ENCODE measurements at regions not wholly inside any gene's neighbourhood (a gene's known extent, or its start where the extent isn't known, plus 50 kb on each side); places are given as distances from the start of the nearest gene placed in this dataset.

DNA sequence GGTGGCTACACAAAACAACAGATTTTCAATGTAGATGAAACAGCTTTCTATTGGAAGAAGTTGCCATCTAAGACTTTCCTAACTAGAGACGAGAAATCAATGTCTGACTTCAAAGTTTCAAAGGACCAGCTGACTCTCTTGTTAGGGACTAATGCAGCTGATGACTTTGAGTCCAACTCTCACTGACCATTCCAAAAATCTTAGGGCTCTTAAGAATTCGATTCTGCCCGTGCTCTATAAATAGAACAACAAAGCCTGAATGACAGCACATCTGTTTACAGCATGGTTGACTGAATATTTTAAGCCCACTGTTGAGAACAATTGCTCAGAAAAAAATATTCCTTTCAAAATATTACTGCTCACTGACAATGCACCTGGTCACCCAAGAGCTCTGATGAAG lies 202.4 kb upstream of the PRICKLE2 start:
- no peaks in the 10 kb centered on the region for H3K36me3 ChIP-seq (ENCODE audit: control insufficient read depth in 2 of 3, insufficient read depth in 3 of 3, low read length in 3 of 3)
- FAIRE-seq, result no peak
- H3K4me1 ChIP-seq (ENCODE audit: control insufficient read depth in 2 of 3, insufficient read depth in 2 of 3, low read depth in 1 of 3, low read length in 3 of 3), result no peaks in the 10 kb centered on the region
- no peak overlapping the region for H3K4me3 ChIP-seq (ENCODE audit: low read length in 3 of 3)
- no peak for DNase-seq
- TF ChIP-seq CTCF (IDR thresholded peaks at IDR 0.05; ENCODE audit: borderline replicate concordance, extremely low read depth, insufficient read depth), result no peak
- H3K9ac ChIP-seq (ENCODE audit: low read length in 3 of 3), result no peak overlapping the region
- H3K27ac ChIP-seq (ENCODE audit: low read depth in 2 of 2, low read length in 2 of 2), result no peak overlapping the region
- H3K9me3 ChIP-seq (ENCODE audit: control insufficient read depth in 2 of 3, insufficient read depth in 1 of 3, low read length in 3 of 3), result no peaks in the 10 kb centered on the region
- intact Hi-C loops (cut with DNase I), result no loop called here
- H3K27me3 ChIP-seq (ENCODE audit: control insufficient read depth, insufficient read depth, low read length), result no peaks in the 10 kb centered on the region

DNA sequence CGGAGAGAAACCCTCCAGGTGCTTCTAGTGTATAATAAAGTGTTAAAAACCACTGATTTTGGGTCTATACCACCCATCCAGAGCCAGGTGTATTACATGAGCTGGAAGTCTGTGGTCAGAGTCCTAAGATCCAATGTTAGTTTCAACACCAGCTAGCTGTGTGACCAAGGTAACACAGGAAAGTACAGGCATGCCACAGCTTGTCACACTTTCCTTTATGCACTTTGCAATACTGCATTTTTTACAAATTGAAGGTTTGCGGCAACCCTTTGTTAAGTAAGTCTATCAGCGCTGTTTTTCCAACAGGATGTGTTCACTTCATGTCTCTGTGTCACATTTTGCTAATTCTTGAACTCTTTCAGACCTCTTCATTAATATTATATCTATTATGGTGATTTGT lies 201.3 kb upstream of the PRICKLE2 start:
- TF ChIP-seq CTCF (IDR thresholded peaks at IDR 0.05; ENCODE audit: borderline replicate concordance, extremely low read depth, insufficient read depth), result no peak
- H3K36me3 ChIP-seq (ENCODE audit: control insufficient read depth in 2 of 3, insufficient read depth in 3 of 3, low read length in 3 of 3), result no peaks in the 10 kb centered on the region
- intact Hi-C loops (cut with DNase I), result no loop called here
- H3K27me3 ChIP-seq (ENCODE audit: control insufficient read depth, insufficient read depth, low read length), result no peaks in the 10 kb centered on the region
- FAIRE-seq (no peak), DNase-seq (no peak)
- no peak overlapping the region for H3K9ac ChIP-seq (ENCODE audit: low read length in 3 of 3)
- H3K9me3 ChIP-seq (ENCODE audit: control insufficient read depth in 2 of 3, insufficient read depth in 1 of 3, low read length in 3 of 3), result no peaks in the 10 kb centered on the region
- H3K4me3 ChIP-seq (ENCODE audit: low read length in 3 of 3), result no peak overlapping the region
- H3K4me1 ChIP-seq (ENCODE audit: control insufficient read depth in 2 of 3, insufficient read depth in 2 of 3, low read depth in 1 of 3, low read length in 3 of 3), result no peaks in the 10 kb centered on the region
- H3K27ac ChIP-seq (ENCODE audit: low read depth in 2 of 2, low read length in 2 of 2), result no peak overlapping the region

- intact Hi-C loops (cut with DNase I), result no loop called here
- no peak overlapping the region for H3K9ac ChIP-seq (ENCODE audit: low read length in 3 of 3)
- DNase-seq (no peak), FAIRE-seq (no peak)
- H3K27me3 ChIP-seq (ENCODE audit: control insufficient read depth, insufficient read depth, low read length), result no peaks in the 10 kb centered on the region
- H3K4me3 ChIP-seq (ENCODE audit: low read length in 3 of 3), result no peak overlapping the region
- no peaks in the 10 kb centered on the region for H3K9me3 ChIP-seq (ENCODE audit: control insufficient read depth in 2 of 3, insufficient read depth in 1 of 3, low read length in 3 of 3)
- H3K27ac ChIP-seq (ENCODE audit: low read depth in 2 of 2, low read length in 2 of 2), result no peak overlapping the region
- H3K36me3 ChIP-seq (ENCODE audit: control insufficient read depth in 2 of 3, insufficient read depth in 3 of 3, low read length in 3 of 3), result no peaks in the 10 kb centered on the region
- TF ChIP-seq CTCF (IDR thresholded peaks at IDR 0.05; ENCODE audit: borderline replicate concordance, extremely low read depth, insufficient read depth), result no peak
- H3K4me1 ChIP-seq (ENCODE audit: control insufficient read depth in 2 of 3, insufficient read depth in 2 of 3, low read depth in 1 of 3, low read length in 3 of 3), result peaks cover 0 to 3% (median 1%) of the 10 kb centered on the region in 3 donors
Observed at GRCh38 chr3:64422932-64423331, 197.7 kb upstream of the PRICKLE2 start.

DNA sequence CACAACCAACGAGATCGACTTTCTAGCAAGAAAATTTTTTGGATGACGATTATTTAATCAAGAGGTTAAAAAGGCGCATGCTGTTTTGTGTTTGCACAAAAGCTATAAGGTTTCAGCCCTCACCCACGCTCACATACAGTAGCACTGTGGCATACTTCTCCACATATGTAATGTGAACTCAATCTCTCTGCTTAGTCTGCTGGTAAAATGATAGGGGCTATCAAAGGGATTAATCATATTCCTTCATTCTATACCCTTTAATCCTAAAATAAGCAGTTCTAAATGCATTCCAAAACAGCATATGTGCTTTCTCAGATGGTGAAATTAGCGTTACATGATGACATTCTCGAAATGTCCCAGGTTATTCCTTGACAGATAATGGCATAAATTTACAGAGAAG lies 196.9 kb upstream of the PRICKLE2 start:
- TF ChIP-seq CTCF (IDR thresholded peaks at IDR 0.05; ENCODE audit: borderline replicate concordance, extremely low read depth, insufficient read depth), result no peak
- Histone ChIP-seq H3K27me3 (ENCODE audit: control insufficient read depth, insufficient read depth, low read length) (no peaks in the 10 kb centered on the region), H3K9me3 (ENCODE audit: control insufficient read depth in 2 of 3, insufficient read depth in 1 of 3, low read length in 3 of 3) (no peaks in the 10 kb centered on the region), H3K4me1 (ENCODE audit: control insufficient read depth in 2 of 3, insufficient read depth in 2 of 3, low read depth in 1 of 3, low read length in 3 of 3) (peaks cover 0 to 8% (median 2%) of the 10 kb centered on the region in 3 donors), H3K9ac (ENCODE audit: low read length in 3 of 3) (no peak overlapping the region), H3K36me3 (ENCODE audit: control insufficient read depth in 2 of 3, insufficient read depth in 3 of 3, low read length in 3 of 3) (no peaks in the 10 kb centered on the region), H3K4me3 (ENCODE audit: low read length in 3 of 3) (no peak overlapping the region), H3K27ac (ENCODE audit: low read depth in 2 of 2, low read length in 2 of 2) (no peak overlapping the region)
- intact Hi-C loops (cut with DNase I), result no loop called here
- FAIRE-seq (no peak), DNase-seq (no peak)

Measured in kidney (tissue), 13 donors.